H1 (cell line): ENCODE measurements at regions not wholly inside any gene's neighbourhood (a gene's known extent, or its start where the extent isn't known, plus 50 kb on each side); places are given as distances from the start of the nearest gene placed in this dataset.

Source experiments
- ASH2L ChIP-seq: fragments of 200-600, 300-600 bp; sonication (generic); IDR thresholded peaks from one replicate; pipeline ENCODE4 v1.7.1; 2017; ENCODE audit warnings: low read length
- HDAC6 ChIP-seq: IDR thresholded peaks from one replicate; pipeline ENCODE4 v1.7.1; 2012; ENCODE audit warnings: low read depth, mild to moderate bottlenecking, inconsistent platforms, low read length, moderate library complexity
- TAF7 ChIP-seq: optimal IDR thresholded peaks from 2 replicates; pipeline ENCODE3; 2011; ENCODE audit warnings: low read depth, mild to moderate bottlenecking, inconsistent platforms, low read length, moderate library complexity, borderline replicate concordance
- USF2 ChIP-seq: IDR thresholded peaks from 2 replicates; pipeline ENCODE4 v1.6.1; 2011; ENCODE audit warnings: low read length, improper control_type of control experiment
- TF ChIP-seq, protein P1 (sequence below), 3 experiments: IDR thresholded peaks; 1 replicate in 2 of 3; 2 replicates in 1 of 3; pipeline versions ENCODE4 v1.5.1 to v1.6.1; 2011; ENCODE audit warnings: low read length in 3 of 3, mild to moderate bottlenecking in 3 of 3, inconsistent platforms in 2 of 3, low read depth in 1 of 3, moderate library complexity in 1 of 3; ENCODE audit not compliant: insufficient read depth in 1 of 3; ENCODE audit errors: control extremely low read depth in 1 of 3

GRCh38 chr6:51386347-51386836 lies 567.7 kb downstream of the TFAP2B start (continued):
- TF ChIP-seq ASH2L, result no peak
- TF ChIP-seq USF2, result no peak
- TF ChIP-seq, protein P1, sequence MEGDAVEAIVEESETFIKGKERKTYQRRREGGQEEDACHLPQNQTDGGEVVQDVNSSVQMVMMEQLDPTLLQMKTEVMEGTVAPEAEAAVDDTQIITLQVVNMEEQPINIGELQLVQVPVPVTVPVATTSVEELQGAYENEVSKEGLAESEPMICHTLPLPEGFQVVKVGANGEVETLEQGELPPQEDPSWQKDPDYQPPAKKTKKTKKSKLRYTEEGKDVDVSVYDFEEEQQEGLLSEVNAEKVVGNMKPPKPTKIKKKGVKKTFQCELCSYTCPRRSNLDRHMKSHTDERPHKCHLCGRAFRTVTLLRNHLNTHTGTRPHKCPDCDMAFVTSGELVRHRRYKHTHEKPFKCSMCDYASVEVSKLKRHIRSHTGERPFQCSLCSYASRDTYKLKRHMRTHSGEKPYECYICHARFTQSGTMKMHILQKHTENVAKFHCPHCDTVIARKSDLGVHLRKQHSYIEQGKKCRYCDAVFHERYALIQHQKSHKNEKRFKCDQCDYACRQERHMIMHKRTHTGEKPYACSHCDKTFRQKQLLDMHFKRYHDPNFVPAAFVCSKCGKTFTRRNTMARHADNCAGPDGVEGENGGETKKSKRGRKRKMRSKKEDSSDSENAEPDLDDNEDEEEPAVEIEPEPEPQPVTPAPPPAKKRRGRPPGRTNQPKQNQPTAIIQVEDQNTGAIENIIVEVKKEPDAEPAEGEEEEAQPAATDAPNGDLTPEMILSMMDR (IDR thresholded peaks at IDR 0.05; ENCODE audit: control extremely low read depth in 1 of 3, insufficient read depth in 1 of 3, low read depth in 1 of 3, low read length in 3 of 3), result no peak
- no peak for TF ChIP-seq HDAC6
- TF ChIP-seq TAF7, result no peak
